ENCODE measurements at regions not wholly inside any gene's neighbourhood (a gene's known extent, or its start where the extent isn't known, plus 50 kb on each side); places are given as distances from the start of the nearest gene placed in this dataset.
A peak's percentile ranks its signal among the peaks of the same experiment; 100 is the strongest.

DNA sequence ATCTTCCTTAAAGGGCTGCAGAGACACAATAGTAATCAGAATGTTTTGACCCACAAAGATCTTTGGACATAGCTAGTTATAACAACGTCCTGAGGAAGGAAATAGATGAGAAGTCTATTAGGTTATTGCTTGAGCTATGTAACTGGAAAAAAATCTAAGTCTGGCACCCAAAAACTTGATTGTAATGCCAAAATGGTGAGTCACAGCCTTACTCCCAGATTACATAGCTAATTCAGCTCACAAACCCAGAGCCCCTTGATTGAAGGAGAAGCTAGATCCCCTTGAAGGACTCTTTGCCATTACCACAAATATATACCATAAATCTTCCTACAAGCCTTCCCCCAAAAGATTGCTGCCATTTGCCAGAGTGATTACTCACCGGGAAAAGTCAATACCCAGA is 341.8 kb upstream of the KIF2A start:
- no peak for DNase-seq (ENCODE audit: low spot score)

DNA sequence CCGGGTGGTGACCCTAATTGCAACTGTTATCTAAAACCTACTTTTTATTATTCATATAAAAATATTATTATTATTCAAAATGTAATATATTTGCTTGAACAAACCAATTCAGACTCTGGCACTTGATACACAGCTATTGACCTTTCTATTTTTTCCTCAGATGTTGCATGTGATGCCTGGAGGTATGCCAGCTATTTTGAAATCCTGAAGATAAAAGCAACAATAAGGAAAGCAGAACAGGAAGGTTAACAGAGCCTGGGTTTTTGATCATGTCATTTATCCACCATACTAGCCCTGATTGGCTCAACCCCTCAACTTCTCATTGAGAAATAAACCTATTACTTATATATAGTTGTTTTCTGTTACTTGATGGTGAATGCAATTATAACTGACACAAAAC is 340.9 kb upstream of the KIF2A start:
- no peak for DNase-seq (ENCODE audit: low spot score)

DNA sequence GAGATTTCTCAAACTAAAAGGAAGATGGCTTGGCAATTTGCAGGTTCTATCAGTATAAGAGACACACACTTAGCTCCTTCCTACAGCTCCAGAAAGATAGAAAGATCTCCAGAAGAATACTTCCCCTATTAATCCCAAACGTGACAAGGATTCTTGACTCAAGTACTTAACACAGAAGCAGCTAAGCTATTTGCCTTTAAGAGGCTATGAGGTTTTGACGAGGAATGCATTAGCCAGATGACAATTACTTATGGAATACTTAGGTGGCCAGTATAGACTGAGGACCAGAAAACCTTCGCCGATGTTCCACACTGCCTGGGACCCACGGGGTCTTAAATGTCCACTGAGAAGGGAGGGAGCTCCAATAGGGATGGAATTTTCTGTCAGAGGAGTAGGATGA is 340.5 kb upstream of the KIF2A start:
- no peak for DNase-seq (ENCODE audit: low spot score)

DNA sequence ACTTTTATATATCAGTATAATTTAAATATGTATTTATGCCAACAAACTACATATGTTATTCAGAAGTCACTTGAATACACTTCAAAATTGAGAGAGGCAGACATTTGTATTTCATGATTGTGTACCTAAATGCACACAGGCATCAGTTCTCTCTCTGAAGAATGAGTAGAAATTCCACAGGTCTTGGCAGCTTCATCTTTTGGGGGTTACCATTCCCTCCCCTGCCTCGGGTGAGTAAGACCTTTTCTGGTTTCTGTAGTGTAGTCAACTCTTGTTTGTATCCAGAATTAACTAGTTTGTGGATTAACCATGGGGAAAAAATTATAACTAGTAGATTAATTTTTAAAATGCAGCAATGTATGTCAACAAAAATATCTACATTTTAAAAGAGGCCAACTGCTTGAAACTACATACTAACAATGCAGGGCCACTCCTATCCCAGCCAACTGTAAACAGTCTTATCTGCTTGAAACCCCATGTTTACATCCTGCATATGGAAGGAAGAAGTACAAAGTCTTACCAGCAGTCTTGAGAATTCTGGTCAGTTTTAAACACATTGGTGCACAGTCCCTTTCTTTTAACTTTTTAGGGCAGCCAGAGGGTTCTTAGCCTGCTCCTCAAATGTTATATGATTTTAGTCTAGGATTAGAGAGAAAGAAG is 339.6 kb upstream of the KIF2A start:
- DNase-seq (ENCODE audit: low spot score): no peak

DNA sequence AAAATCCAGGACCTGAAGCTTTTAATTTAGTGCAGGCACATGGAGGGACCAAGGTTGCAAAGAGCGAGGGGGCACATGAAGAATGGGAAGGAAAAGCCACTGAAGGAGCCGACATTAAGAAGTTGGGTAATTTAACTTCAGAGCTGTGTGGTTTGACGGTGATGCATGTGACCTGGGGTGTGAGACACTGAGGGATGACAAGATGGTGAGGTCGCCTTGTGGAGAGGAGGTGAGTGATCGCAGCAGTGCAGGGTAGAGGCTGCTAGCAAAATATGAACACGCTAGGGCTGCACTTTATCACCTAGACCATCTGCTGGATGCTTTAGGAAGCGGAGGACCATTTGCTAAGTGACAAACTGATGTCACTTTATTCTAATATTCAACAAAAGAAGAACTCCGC is 339.0 kb upstream of the KIF2A start:
- DNase-seq (ENCODE audit: low spot score): no peak

DNA sequence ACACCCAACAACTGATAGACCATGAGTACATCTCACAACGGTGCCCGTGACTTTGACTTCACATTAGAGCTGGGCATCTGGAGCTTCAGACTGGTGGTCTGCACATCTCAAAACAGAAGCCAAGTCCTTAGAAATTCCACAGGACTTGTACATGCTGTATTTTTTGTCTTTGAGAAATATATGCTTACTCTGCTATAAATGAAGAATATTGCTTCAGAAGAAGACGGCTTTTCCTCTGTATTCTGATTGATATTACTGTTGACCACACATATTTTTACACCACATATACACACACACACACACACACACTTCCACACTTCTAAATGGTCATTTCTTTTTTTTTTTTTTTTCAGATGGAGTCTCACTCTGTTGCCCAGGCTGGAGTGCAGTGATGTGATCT is 338.3 kb upstream of the KIF2A start:
- no peak for DNase-seq (ENCODE audit: low spot score)

DNA sequence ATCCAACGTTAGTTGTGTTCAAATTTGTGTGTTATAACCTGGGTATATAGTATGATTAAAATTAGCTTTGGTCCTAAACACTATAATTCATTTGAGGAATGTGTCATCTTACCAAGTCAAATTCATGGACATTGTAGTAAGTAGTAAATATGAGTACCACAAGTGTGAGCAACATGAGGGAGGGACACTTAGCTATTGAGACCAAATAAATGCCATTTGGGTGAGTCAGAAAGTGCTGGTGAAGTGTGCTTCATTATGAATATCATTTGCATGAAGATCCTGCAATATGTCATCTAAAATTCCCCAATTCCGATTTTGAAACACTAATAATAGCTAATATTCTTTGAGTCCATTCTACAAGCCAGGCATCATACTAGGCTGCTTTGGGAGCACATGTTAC is 336.7 kb upstream of the KIF2A start:
- DNase-seq (ENCODE audit: low spot score): no peak

DNA sequence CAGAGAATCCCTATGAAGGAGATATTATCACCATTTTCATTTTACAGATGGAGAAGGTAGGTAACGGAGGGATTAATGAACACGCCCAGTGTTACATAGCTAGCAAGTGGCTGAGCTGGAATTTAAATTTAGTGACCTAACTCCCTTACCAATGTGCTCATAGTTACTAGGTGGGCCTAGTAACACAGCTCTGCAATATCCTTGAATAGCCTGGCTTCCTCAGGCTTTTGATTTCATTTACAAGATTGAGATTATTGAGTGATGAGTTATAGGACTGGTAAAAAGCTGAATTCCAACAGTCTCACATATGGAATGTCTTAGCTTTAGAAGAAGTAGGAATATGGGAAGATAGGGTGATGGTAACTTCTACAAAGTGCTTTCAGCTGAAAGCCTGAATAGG is 336.3 kb upstream of the KIF2A start:
- no peak for DNase-seq (ENCODE audit: low spot score)

DNA sequence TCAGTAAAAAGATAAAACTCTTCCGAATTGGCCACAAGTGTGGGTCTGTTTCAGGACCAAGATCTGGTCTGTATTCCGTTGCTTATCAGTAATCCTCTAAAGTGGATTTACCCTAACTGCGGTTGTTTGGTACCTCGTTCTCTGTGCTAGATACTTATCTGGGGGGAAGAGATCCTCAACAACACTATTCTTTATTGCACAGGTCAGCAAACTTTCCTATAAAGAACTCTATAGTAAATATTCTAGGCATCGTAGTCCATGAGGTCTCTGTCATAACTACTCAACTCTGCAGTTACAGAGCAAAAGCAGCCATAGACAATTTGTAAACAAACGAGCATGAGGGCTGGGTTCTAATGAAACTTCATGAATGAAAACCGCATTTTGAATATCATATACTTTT is 335.8 kb upstream of the KIF2A start:
- no peak for DNase-seq (ENCODE audit: low spot score)

DNA sequence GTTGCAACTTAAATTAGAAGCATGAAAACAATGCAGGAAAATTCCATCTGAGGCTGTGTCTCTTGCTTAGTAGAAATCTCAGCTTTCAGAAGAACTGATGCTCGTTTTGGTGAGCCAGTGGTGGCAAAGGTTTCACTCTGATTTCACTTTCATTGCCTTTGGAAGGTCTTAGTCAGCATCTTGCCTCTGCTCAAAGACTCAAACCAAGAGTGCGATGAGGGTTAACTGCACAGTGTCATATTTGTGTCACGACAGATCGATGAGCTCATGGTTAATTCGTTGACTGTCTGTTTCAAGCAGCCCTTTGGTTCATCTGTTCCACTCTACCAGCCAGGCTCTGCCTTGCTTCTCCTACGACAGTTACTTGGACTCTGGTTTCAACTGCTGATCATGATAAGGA is 331.3 kb upstream of the KIF2A start:
- no peak for DNase-seq (ENCODE audit: low spot score)

DNA sequence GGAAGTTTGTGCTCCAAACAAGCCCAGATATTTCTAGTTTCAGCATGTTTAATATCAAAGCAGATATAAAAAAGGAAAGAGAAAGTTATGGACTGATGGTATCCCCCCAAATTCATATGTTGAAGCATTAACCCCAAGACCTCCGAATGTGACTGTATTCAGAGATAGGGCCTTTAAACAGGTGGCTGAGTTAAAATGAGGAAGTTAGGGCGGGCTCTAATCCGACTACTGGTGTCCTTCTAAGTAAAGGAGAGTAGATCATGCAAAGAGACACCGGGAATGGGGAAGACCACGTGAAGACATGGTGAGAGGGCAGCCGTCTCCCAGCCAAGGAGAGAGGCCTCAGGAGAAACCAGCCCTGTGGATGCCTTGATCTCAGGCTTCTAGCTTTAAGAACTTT is 324.1 kb upstream of the KIF2A start:
- no peak for DNase-seq (ENCODE audit: low spot score)

DNA sequence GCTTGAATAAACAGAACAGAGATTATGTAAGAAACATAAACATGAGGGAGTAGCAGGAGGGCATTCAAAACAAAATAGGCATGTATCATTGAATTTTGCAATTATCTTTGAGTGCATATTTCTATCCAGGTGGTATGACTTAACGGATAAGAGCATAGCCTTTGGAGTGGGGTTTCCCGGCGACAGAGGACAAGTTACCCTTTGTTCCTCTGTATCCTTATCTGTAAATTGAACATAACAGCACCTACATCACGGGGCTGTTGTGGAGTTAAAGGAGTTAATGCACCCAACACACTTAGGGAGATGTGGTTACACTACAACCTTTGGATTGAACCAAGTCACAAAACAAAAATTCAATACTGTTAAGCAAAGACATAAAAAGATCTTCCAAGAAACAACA is 314.6 kb upstream of the KIF2A start:
- DNase-seq (ENCODE audit: low spot score): no peak

DNA sequence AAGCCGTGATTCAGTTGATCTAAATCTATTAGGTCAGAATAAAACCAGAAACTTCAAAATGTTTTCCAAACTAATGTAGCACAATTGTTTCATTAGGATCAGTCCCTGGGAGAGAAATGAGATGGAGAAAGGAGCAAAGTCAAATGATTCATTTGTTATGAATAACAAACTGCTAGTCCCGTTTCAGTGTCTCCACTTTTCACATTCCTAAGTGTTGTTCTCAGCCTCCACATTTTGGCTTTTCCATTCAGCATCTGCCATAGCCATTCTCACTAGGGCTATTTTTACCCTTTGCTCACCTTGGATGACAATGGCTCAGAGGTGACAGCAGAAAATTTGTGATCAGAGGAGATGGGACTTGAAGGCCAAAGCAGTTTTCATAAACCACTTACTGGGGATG is 314.1 kb upstream of the KIF2A start:
- no peak for DNase-seq (ENCODE audit: low spot score)

DNA sequence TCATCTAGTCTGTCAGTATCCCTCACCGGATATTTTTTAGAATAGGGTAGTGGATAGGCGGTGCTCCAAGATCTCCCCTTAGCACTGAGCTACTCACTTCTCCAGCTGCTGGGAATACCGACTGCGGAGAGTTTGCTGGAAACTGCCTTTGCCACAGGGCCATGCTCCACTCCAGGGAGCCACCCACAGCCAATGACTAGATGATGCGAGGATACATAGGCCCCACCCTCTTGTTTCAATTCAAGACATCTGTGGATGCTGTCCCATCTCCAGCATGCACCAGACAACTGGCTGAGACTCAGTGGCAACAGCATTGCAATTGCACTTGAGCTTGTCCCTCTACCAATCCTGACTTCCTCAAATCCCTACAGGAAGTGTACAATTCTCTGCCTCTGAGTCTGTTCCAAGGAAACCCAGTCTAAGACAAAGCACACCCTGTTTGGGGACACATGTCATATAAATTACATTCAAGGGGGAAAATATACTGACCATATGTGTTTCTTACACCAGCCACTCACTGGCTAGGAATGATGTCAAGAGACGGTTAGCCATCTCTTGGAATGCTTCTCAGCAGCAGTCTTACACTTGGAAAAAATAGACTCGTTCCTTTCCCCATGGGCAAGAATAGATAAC is 312.6 kb upstream of the KIF2A start:
- DNase-seq (ENCODE audit: low spot score): no peak

DNA sequence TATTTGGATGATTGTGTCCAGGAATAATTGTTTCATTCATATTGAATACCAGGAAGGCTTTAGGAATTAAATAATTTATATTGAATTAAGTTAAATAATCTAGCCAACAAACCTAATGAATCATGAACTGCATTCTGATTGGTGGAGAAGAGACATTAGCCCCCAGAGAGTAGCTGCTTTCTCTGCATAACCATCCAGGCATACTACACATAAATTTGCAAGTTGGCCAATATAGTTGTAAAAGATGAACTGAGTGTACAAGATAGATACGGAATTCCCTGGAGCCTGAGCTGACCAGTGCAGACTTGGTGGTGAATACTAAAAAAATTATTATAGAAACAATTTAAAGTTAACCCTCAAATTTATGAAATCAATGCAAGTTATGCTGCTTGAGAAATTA is 311.8 kb upstream of the KIF2A start:
- no peak for DNase-seq (ENCODE audit: low spot score)

DNA sequence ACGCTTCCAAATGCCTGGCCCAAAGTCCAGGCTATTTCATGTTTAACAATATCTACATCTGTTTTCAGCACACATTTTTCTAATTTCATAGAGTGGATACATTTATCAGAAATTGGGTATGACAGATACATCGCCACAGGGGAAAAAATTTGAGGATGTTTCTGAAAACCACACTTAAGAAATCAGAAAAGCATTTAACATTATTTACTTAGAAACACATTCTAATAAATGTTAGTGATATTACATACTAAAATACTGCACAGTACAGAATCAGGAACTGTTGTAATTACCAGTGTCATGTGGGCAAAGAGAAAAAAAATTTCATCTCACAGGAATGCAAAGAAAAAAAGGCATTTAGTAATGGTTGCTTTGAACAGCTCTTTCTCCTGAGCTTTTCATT is 310.5 kb upstream of the KIF2A start:
- no peak for DNase-seq (ENCODE audit: low spot score)

DNA sequence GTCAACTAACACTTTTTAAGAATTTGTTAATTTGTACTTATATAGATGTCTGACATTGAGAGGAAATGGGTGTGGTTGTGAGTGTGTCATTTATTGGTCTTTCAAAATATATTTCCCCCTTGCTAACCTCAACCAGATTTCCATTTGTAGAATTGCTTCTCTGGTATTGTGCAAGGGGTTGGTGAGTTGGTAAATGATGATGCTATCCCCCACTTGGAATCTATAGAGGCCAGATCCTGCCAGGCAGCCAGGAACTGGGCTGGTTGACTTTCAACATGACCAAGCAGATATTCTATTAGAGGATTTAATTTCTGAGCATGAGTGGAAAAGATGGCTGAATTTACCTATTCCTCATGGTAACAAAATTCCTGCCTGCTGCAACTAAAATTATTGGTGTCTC is 306.6 kb upstream of the KIF2A start:
- DNase-seq (ENCODE audit: low spot score): no peak

DNA sequence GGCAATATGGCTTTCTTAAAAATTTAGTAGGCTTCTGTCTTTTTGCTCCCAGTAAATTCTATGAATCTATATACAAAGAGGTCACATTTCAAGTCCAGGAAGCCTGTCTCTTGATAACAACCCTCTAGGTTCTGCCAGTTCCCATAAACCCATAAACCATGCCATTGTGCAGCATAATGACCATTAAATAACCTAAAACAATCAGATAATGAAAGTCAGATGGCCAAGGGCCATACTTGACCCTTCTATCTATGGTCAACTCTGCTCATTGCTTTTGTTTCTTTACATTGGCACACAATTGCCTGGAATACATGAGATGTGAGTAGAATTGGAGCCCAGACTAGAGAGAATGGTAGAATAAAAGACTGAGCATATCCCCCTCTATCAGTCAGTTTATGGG is 305.4 kb upstream of the KIF2A start:
- DNase-seq (ENCODE audit: low spot score): no peak

DNA sequence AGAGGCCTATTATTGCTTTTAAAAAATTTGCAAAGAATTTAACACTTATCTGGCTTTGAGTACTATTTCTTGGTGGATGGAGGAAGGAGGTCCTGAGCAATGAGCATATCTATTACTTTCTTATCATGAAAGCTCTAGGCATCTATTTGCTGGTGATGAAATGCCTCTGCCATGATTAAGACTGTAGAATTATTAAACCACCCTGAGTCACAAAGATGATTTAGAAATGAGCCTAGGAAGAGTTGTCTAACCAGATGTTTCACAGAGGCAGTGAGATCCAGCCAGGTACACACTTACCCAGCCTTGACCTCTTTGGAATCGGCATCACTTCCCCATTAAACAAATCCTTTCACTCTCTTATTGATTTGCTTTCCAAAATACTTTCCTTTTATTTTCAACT is 304.4 kb upstream of the KIF2A start:
- DNase-seq (ENCODE audit: low spot score): no peak

DNA sequence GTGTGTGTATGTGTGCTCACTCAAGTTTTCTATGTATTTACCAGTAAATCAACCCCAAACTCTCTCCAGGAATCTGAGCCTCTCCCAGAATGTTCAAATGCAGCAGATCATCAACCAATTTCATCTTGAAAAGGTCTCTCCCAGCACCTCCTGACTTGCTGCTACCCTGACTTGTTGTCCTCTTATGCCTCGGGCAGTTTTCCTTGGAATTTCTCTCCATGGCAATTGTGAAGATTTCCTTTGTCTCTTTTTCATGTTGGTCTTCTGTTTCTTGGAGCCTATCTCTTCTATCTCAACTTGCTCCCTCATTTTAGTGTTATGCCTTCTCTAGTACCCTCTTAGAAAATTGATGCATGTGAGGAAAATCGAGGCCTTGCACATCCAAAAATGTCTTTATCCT is 303.6 kb upstream of the KIF2A start:
- DNase-seq (ENCODE audit: low spot score): no peak

DNA sequence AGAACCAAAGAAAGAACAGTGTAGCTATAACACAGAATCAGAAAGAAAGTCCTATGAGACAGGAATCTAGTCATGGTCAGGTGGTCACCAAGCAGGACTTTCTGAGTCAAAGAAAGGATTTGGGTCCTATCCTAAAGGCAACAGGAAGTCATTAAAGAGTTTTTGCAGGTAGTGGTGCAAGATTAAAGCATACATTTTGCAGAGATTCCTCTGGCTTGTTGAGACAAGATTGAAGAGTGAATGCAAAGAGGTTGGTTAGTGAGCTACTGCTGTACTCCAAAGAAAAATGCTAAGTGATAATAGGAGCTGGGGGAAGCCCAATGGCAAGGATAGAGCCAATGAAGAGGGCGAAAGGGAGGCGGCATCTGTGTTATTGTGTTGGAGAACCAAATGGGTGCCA is 300.5 kb upstream of the KIF2A start:
- no peak for DNase-seq (ENCODE audit: low spot score)

DNA sequence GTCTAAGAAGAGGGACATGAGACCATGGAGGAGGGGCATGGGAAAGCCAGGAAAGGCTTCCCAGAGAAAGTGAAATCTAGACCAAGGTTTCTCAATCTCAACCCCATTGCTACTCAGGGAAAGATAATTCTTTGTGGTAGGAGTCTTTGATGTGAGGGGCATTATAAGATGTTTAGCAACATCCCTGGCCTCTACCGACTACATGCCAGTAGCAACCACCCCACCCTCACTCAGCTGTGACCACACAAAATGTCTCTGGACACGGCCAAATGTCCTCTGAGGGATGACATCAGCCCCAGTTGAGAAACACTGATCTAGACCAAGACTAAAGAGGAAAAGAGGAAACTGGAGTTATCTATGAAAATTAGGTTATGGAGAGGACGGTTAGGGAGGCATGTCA is 298.5 kb upstream of the KIF2A start:
- DNase-seq (ENCODE audit: low spot score): no peak

DNA sequence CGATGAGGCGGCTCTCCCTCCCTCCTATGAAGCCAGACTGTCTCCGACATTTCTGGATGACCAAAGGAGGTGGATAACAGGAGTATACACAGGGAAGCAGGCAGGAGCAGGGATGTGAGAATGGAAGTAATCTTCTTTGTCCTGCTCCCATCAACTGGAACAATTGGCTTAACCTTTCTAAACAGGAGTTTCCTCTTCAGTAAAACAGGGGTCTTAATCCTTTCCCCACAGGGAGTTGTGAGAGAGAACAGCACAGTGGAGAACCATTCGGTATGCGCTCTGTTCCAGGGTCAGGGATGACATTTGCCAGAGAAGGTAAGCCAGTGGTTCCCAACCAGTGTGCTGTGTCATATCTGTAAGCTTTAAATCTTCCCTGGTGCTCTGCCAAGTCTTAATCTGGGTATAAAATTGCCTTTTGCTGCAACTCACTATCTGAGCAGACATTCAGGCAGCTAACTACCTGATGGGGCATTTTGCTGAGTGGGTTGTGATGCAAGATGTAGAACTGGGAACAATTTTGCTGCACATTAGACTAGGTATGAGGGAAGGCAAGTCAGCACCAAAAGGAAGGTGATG is 294.8 kb upstream of the KIF2A start:
- DNase-seq (ENCODE audit: low spot score): peak; percentile 63

DNA sequence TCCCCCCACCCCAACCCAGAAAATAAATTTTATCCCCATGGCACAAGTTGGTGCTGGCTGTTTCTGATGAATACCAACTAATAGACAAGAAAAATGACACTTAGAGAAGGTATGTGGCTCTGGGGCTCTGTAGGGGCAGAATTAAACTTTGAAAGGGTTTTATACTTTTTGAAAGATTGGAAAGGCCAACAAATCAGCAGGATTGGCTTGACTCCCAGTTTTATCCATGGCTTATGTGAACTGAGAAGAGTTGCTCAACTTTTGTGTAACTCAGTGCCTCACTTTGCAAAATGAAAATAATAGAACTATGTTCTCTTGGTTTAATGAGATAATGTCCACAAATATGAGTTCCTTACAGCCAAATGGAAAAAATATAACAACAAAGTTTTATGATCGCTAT is 288.9 kb upstream of the KIF2A start:
- no peak for DNase-seq (ENCODE audit: low spot score)

Data from ecto neural progenitor cell (in vitro differentiated cells).